HG03280 (cell line): ENCODE measurements at regions not wholly inside any gene's neighbourhood (a gene's known extent, or its start where the extent isn't known, plus 50 kb on each side); places are given as distances from the start of the nearest gene placed in this dataset.
"Not testable (repeated sequence)": the region's sequence is repeated elsewhere in the genome, so short reads cannot be mapped to it uniquely, and the experiment has no call there.

Experiments used
- ATAC-seq: cut with Tn5 transposase; IDR thresholded peaks from one replicate; pipeline ENCODE4 v1.9.1; 2021; ENCODE audit warnings: mild to moderate bottlenecking, moderate library complexity; ENCODE audit not compliant: unreplicated experiment

DNA sequence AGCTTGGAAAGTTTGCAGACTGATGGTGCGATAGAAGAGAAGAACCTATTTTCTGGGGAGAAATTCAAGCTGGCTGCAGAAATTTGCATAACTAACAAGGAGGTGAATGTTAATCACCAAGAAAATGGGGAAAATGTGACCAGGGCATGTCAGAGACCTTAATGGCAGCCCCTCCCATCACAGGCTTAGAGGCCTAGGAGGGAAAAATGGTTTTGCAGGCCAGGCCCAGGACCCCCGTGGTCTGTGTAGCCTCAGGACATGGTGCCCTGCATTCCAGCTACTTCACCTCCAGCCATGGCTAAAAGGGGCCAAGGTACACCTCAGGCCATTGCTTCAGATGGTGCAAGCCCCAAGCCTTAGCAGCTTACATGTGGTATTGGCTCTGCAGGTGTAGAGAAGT lies 207.1 kb upstream of the CXorf66 start:
- no peak for ATAC-seq

DNA sequence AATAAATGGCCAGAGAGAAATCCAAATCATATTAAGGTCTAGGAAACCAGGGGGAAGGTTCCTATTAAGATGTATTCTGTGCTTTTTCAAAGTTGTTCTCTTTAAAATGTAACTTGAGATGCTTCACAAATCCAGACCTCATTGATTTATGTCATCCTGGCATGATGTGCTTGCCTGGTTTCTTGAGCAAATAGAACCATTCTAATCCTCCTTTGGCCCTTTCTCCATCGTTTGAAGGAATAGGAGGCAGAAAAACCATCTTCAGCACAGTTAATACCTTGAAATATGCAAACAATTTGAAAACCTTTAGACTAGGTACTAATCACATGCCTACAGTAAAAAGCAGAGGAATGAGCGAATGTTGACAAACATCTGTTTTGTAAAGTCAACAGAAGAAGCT lies 202.2 kb upstream of the CXorf66 start:
- no peak for ATAC-seq

DNA sequence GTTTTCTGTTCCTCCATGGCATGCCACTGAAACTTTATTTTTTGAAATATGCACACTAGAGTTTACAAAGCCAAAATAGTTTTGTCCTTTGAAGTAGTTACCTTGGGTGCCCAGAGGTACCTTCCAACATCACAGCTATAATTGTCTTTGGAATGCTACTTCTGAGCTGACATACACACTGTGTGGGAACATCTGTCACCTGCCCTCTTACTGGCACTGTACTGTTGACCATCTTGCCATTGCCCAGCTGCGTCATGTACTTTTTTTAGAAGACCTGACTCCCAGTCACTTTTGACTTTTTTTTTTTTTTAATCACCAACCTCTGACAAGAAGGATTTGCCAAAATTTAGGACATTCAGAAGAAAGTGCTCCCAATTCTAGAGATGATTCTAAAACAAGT lies 200.5 kb upstream of the CXorf66 start:
- ATAC-seq = no peak

DNA sequence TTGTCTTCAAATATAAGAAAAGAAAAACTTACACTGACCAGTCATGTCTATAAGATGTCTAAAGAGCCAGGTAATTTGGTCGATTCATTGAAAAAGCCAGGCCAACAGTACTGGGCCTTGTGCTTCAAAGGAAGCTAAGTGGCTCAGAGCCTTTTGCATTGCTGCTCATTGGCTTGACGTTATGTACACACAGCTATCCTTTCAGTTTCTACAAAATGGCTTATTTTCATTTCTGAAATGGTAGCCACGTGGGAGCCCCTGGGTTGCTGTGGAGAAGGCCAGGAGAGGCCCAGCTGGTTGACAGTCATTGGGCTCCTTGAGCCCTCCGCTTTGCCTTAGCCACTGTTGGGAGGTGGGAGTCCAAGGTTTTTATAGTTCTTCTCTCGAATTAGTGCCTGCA lies 199.1 kb upstream of the CXorf66 start:
- no peak for ATAC-seq

DNA sequence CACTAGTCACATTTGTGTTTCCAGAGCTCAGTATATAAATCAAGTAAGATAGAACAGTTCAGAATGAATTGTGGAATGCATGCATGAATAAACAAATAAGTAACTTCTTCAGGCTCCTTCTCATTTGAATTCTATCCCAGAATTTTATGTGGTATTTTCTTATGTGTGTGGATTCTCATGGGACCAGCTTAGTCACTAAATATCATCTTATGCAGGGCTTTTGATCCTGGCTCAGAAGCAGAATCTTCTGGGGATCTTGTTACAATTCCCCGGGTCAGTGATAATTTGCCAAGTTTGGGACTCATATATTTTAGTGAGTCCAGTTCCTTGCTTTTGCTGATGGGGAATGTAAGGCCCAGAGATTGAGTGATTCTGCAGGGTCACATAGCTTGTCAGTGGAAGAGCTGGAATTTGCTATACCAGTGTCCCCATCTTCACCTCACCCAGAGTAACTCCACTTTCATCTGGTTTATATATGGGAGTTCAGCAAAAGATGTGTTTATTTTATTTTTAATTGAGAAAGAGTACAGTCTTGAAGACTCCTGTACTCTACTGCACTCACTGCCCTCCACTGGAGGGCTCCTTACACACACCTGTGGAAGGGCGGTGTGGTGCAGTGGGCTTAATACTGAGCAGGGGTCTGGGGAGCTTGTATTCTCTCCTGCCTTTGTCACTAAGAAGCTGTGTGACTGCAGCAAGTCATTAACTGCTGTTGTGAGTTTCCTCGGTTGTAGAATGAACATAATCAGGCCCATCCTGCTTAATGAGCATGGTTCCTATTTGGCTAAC lies 198.2 kb upstream of the CXorf66 start:
- ATAC-seq = no peak

DNA sequence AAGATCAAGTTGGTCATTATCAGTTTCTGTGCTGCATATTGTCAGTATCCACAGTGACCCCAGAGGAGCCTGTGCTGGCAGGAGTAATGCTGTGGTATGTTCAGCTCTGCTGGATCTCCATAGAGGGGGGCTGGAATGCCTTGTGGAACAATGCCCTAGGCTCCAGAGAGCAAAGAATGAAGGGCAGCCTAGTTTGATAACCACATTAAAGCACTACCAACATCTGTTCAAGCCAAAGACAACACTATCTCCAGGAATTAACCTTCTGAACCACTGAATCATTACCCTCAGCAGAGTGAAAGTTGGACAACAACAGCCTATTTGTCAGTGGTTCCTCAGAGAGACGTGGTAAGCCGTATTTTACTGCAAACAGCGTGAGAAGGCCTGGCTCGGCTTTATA lies 192.3 kb upstream of the CXorf66 start:
- ATAC-seq = no peak

DNA sequence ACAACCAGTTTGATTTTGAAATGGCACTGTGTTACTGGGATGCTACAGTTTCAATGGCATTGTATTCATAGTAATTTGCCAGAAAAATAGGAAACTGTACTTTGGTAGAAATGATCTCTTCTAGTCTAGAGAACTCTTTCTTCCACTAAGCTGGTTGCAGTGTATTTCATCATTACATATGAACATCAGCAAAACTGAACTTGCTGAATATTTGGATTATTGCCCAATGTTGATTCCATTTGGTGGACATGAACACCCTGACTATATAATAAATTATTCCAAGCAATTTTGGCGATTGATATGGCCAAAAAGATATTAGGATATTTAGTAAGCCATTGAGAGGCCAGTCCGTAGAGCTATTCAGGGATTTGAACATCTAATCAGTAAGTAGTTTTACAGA lies 191.8 kb upstream of the CXorf66 start:
- ATAC-seq = no peak

DNA sequence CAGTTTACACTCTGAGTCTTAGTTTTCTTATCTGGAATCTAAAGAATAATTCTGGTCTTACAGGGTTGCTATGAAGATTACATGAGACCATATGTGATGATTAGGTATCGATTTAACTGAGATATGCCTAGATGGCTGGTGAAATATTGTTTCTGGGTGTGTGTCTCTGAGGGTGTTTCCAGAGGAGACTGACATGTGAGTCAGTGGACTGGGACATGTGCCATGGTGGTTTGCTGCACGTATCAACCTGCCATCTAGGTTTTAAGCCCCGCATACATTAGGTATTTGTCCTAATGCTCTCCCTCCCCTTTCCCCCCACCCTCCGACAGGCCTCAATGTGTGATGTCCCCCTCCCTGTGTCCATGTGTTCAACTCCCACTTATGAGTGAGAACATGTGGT lies 186.0 kb upstream of the CXorf66 start:
- no peak for ATAC-seq

DNA sequence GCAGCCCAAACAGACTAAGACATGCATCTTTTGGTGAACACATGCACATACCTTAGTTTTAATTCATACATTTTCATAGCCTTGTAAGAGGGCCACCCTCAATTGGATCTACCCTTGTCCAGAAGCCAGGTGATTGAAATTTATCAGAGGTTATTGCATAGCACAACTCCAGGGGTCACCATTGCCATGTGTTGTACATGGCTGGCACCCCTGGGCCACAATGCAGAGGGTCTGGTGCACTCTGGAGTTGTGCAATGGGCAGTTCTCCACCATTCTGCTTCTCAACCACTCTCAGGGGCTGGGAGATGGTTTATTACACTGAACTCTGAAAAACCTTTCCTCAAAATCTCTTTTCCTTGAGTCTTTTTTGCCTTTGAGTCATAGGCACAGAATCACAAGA lies 184.4 kb upstream of the CXorf66 start:
- no peak for ATAC-seq

DNA sequence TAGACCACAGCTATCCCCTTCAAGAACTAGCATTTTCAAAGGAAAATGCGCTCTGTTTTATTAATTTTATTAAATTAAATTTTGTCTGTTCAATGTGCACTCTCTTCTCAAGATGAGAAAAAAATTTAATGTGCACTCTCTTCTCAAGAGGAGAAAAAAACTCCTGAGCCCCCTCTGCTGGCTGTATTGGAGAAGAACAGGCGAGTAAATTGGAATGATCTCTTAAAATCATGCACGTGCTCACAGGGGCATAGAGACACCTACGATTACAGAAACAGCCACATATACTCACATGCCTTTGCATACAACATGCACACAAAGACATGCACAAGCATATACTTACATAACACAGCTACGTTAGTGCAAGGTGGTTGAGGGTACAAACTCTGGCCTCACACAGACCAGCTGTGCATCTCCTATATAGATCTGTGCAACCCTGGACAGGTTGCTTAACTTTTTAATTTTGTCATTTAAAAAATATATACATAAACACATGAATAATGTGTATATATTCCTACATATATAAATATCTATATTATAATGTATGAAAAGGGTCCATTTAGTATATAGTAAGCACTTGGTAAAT lies 176.2 kb upstream of the CXorf66 start:
- no peak for ATAC-seq

DNA sequence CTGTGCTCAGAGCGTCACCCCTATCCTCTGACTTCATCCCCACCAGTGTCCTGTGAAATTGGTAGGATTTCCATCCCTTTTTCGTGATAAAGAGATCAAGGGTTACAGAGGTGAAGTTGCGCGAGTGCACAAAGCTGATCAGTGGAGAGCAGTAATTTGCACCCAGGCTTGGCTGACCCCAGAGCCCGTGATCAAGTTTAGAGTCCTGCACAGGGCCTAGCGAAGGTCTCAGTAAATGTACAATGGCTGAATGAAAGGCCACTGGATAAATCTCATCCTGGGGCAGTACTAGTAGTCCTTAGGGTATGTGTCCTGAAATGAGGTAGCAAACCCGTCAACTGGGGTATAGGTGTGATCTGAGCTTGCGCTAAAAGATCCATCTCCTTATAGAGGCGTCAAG lies 173.2 kb upstream of the CXorf66 start:
- not testable (repeated sequence) for ATAC-seq

DNA sequence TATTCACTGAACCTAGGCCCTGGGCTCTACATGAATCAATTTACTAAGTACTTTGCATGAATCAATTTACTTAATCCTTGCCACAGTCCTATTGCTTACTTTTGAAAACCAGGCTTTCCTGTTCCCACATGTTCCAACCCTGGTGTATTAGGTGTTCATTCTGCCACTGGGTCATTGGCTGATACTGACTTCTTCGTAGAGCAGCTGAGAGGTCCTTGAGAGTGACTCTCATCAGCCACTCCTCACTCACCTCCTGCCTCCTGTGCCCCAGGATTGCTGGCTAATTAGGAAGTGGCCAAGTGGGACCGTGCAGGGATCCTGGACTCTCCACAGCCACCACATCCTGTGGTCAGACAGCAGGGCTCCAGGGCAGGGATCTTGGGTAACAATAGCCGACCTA lies 172.7 kb upstream of the CXorf66 start:
- not testable (repeated sequence) for ATAC-seq

DNA sequence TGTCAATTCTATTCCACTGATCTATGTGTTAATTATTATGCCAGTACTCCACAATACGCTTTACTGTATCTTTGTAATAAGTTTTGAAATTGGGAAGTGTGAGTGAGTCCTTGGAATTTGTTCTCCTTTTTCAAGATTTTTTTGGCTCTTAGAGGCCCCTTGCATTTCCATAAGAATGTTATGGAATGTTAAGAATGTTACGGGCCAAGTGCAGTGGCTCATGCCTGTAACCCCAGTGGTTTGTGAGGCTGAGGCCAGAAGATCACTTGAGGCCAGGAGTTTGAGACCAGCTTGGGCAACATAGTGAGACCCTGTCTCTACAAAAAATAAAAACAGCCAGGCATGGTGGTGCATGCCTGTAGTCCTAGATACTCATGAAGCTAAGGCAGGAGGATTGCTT lies 167.6 kb upstream of the CXorf66 start:
- no peak for ATAC-seq

DNA sequence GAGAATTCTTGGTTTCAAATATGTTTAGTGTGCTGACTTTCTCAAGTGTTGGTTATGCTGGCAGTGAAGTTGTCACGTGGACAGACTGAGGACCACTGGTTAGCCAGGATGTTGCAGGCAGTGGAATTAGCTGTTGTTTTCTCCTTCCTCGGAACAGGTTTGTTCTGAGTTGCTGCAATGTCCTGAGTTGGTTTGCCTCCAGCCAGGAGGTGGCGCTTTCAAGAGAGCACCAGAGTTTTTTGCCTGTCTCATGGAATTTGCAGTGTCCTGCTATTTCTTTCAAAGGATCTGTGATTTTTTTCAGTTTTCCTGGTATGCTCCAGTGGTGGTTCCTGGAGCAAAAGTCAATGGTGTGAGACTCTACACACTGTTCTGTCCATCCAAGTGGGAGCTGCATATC lies 158.1 kb upstream of the CXorf66 start:
- no peak for ATAC-seq

DNA sequence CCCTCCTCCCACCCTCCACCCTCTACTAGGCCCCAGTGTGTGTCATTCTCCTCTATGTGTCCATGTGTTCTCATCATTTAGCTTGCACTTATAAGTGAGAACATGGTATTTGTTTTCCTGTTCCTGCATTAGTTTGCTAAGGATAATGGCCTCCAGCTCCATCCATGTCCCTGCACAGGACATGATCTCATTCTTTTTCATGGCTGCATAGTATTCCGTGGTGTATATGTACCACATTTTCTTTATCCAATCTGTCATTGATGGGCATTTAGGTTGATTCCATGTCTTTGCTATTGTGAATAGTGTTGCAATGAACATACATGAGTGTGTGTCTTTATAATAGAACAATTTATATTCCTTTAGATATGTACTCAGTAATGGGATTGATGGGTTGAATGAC lies 148.7 kb upstream of the CXorf66 start:
- ATAC-seq = not testable (repeated sequence)

DNA sequence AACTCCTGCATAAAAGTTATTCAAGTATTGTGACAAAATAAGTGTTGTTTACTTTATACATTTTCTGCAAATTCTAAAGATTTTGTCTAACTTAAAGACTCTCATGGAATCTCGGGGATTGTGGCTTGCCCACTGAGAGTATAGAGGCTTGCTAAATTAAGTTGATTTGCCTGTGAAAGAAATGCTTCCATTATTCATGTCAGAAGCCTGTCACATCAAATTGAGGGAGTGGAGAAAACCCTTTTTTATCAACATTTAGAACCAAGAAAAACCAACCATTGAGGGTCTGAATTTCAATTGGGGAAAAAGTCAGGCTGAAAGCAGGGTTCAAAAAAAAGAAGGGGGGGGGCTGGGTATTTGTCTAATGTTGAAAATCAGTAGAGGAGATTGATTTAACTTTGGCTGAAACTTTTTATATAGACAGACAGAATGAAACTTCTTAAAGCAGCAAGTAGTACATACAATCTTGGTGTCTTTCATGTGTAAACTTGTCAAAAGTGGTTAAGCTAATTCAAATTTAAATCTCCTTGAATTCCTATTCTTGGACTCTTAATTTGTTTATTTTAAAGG lies 144.8 kb upstream of the CXorf66 start:
- ATAC-seq = no peak

DNA sequence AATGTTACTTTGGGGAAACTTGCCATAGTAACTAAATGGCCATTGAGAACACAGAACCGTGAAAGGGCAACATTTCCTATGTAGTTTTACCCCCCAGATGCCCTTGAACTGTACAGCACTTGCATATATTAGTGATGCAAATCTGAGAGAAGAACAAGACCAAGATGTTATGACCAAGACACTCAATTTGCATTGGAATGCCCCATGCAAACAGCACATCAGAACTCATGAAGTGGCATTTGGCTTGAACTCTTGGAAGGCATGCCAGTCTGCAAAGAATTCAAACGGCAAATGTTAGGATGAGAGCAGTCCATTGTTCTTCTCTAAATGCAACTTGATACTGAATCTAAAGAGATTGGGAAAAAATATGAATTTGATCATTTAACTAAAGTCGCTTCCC lies 139.4 kb upstream of the CXorf66 start:
- ATAC-seq = no peak

DNA sequence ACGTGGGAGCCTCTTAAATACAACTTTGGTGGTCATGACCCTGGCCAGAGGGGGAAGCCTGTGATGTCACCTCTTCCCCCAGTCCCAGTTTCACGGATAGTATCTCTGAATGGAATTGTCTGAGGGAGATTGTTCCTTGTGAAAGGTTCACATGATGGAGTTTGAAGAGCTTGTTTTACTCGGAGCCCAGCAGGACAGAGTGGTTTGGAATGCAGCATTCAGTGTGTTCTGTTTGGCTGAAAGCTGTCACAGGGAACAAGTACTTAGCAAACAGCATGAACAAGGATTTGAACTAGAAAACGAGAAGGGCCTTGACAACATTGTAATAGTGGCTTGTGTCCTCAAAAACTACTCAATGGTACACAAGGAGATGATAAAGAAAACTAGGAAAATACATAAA lies 133.9 kb upstream of the CXorf66 start:
- ATAC-seq = no peak

DNA sequence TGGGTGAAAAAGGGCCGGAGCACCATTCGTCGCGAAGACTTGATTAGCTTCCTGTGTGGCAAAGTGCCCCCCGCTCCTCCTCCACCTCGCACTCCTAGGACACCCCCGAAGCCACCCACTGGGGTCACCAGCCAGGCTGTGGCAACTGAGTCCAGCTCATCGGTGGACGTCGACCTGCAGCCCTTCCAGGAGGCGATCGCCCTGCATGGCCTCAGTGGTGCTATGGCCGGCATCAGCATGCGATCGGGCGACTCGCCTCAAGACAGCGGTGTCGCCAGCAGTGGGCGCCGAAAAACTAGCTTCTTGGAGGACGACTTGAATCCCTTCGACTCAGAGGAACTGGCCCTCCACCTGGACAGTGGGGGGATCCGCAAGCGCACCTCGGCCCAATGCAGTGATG lies 126.8 kb upstream of the CXorf66 start:
- no peak for ATAC-seq

DNA sequence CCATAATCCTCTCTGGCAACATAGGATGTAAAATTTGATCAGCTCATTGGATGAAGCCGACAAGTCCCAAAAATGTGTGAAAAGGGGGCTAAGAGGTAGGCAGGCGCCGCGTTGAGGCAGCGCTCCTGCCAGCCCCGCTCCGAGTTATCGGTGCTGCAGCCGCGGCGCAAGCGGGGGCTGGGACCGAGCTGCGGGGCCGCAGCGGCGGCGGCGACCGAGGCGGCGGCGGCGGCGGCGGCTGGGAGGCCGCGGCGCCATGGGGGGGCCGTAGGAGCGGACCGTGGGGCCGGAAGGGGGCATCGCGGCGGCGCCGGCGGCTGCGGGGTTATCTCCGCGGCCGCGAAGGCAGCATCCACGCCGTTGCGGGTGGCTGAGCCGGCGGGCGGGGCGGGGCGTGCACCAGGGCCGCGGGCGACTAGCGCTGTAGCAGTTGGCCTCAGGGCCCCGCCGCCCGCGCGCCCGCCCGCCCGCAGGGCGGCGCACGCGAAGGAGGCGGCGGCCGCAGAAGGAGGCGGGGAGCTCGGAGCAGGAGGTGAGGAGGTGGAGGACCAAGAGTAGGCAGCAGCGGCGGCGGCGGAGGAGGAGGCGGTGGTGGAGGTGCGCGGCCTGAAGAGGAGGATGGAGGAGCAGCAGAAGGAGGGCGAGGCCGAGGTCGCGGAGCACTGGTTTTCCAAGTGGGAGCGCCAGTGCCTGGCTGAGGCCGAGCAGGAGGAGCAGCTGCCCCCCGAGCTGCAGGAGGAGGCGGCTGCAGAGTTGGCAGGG lies 126.0 kb upstream of the CXorf66 start:
- ATAC-seq = peak; percentile 68

DNA sequence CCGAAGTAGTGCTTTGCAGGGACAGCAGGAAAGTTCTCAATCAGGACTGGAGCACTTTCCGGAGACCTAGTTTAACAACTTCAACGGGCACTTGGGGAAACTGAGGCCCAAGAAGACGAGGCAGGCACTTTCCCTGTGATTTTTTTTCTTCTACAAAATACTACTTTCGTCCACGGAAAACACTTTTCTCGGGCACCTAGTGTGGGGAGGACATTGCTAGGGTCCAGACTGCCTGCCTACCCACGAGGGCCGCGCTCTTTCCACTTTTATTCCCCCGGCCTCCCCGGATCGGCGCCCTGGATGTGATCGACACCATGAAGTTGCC lies 125.4 kb upstream of the CXorf66 start:
- ATAC-seq = no peak

DNA sequence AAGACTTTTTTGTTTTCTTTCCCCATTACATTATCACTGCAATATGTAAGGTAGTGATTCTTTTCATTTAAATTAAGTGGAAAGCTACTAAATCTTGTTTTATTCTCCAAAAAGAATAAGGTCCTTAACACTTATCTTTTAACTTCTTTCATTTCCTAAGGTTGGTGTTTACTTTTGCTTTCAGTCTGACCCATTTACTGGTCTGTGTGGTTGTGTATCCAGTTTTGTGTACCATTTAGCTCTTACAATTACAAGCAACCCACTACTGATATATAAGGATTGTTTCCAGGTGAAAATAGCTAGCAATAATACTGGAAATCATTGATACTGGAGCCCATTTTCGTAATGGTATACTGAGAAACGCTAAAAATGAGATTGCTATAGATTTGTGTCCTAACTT lies 123.1 kb upstream of the CXorf66 start:
- ATAC-seq = no peak
